Right cardiac atrium (tissue), 5 donors: ENCODE measurements at regions not wholly inside any gene's neighbourhood (a gene's known extent, or its start where the extent isn't known, plus 50 kb on each side); places are given as distances from the start of the nearest gene placed in this dataset.

Experiments
- ATAC-seq, 2 donors: fragments of 200-7000 bp; cut with Tn5 transposase; one replicate each; pipeline versions ENCODE4 v1.8.0 to v1.9.1; 2020; ENCODE audit warnings: moderate library complexity in 2 of 2, mild to moderate bottlenecking in 1 of 2
- DNase-seq, 3 donors: peaks; one replicate each; pipeline ENCODE4 v3.0.0-alpha.2; 2020
- H3K27ac ChIP-seq: one replicate; pipeline ENCODE4 v1.5.1; 2013; ENCODE audit warnings: mild to moderate bottlenecking, low read length, control low read depth, moderate library complexity
- H3K27me3 ChIP-seq: one replicate; pipeline ENCODE4 v1.6.1; 2013; ENCODE audit not compliant: control insufficient read depth, insufficient read depth
- H3K4me1 ChIP-seq: one replicate; pipeline ENCODE4 v1.6.1; 2013; ENCODE audit warnings: low read length; ENCODE audit not compliant: control insufficient read depth, insufficient read depth
- H3K4me3 ChIP-seq: one replicate; pipeline ENCODE4 v1.5.1; 2013; ENCODE audit warnings: low read length, control low read depth
- H3K9me3 ChIP-seq: one replicate; pipeline ENCODE4 v1.6.1; 2013; ENCODE audit warnings: low read length; ENCODE audit not compliant: control insufficient read depth
- WGBS: extraction: QIAGEN DNeasy Blood & Tissue Kit; methylation state at CpG from one replicate; pipeline ENCODE4 v1.1.7; 2013; 5-methylcytosine and 5-hydroxymethylcytosine counted together
- intact Hi-C, 4 donors: fragments of 100-400 bp; cut with DNase I; formaldehyde crosslinking; loops; one replicate each; pipeline versions ENCODE4 v1.11.0 to v1.14.0; 2022 to 2023
- donor health status: healthy with polysubstance abuse.
- donor health status: DM: no; HTN: yes; CAD: no.
- donor health status: DM: no; HTN: no; CAD: no.
- donor health status: DM: no; HTN: yes; CAD: no; lungs with severe emphysema.
- donor health status: DM: yes; HTN: yes; CAD: no.

DNA sequence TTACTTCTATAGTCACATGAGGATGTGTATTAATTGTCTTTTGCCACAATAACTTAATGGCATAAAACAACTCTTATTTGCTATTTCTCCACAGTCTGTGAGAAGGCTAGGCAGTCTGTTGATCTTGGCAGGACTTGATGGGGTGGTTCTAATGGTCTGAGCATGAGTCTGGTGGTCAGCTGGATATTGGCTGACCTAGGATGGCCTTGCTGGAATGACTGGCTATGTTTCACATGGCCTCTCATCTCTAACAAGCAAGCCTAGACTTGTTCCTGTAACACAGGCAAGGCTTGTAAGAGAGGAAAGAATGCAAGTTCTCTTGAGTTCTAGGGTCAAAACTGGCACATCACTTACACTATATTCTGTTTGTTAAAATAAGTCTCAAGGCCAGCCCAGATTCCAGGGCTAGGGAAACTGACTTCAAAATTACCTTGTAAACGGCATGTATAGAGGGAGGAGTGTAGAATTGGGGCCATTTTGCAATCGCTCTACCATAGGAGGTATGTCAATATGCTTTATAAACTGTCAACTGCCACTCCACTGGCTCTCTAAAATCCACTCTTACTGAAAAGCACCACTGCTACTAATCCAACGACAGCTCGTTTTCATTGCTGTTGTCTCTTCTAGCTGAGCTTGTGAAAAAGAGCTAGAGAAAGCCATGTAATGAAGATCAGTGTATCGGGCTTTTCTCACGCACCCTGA lies 325.0 kb upstream of the PKDCC start:
- Histone ChIP-seq H3K27me3 (no peaks in the 10 kb centered on the region), H3K9me3 (no peaks in the 10 kb centered on the region), H3K27ac (no peak overlapping the region), H3K4me1 (no peaks in the 10 kb centered on the region), H3K4me3 (no peak overlapping the region)
- ATAC-seq (peak; percentile 94 to 95), DNase-seq (peak; percentile 27 to 68 (median 58))
- intact Hi-C loops, result no loop called here
- 67% methylated on average over 6 of the region's 6 CpGs for WGBS

DNA sequence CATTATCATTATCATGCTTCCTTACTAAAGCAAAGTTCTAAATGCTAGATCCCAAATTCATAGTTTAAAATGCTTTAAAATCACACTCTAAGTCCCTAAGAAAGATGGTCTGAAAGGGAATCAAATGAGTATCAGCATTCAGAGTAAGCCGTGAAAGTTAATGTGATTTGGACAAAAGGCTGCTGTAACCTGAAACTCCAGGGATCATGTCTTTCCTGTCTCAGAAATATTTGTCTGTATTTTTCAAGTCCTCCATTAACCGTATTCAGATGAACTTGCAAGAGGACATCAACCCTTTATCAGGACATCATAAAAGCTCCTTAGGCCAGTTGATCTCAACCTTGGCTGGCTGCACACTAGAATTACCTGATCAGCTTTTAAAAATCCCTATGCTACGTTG lies 324.3 kb upstream of the PKDCC start:
- no peak overlapping the region for H3K4me3 ChIP-seq
- 68% methylated on average over 3 of the region's 3 CpGs for WGBS
- intact Hi-C loops, result no loop called here
- H3K4me1 ChIP-seq, result no peaks in the 10 kb centered on the region
- DNase-seq (no peak), ATAC-seq (no peak)
- H3K27me3 ChIP-seq, result no peaks in the 10 kb centered on the region
- H3K27ac ChIP-seq, result no peak overlapping the region
- H3K9me3 ChIP-seq, result no peaks in the 10 kb centered on the region

DNA sequence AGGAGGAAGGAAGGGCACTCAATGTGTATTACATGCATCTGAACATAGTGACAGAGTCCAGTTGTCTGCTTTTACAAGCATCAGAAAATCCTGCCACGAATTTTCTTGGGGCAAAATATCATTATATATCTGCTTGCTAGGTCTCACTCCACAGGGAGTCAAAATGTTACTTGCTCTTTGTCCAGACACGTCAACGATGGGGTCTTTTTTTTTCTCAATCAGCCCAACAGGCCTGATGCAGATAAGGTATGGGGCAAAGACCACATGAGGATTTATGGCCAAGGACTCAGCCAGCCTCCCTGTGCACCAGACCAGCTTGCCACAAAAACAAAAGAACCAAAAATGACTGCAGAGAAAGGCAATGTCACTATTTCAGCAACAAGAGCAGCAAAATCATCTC lies 323.4 kb upstream of the PKDCC start:
- Histone ChIP-seq H3K9me3 (no peaks in the 10 kb centered on the region), H3K4me1 (no peaks in the 10 kb centered on the region), H3K27me3 (no peaks in the 10 kb centered on the region), H3K4me3 (no peak overlapping the region), H3K27ac (no peak overlapping the region)
- no peak for DNase-seq
- 42% methylated on average over 3 of the region's 3 CpGs for WGBS
- intact Hi-C loops, result no loop called here
- no peak for ATAC-seq

DNA sequence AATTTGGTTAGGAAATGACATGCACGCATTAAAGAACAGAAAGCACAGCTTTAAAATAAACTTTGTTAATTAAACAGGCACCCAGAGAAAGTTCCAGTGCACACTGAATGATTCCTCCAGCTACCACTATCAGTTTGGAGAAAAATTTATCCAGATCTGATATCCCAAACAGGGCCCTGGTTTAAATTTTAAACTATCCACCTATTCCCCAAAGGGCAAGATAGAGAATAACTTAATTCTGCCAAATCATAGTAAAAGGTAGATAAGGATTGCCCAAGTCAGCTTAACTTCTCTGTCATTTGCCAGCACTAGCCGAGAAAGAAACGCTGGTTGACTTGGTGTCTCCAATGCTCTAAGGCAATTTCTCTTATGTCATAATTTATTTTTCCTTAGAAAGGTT lies 321.9 kb upstream of the PKDCC start:
- intact Hi-C loops, result no loop called here
- ATAC-seq, result no peak
- H3K4me3 ChIP-seq, result no peak overlapping the region

DNA sequence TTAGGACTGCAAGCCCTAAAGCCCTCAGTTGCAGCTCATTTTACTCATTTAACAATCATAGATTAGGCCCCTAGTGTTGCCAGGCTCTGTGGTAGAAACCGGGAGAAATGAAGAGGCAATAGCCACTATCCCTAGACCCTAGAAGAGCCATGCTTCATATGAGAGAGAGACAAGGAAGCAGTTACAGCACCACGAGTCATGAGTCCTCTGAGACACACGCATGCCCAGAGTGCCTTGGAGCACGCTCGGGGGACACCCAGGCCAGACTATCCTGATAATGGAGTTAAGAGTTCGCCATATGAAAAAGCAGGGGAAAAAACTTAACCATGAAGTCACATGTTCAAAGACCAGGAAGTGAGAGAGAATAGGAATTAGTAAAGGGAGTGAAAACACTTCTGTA lies 321.5 kb upstream of the PKDCC start:
- Histone ChIP-seq H3K9me3 (no peaks in the 10 kb centered on the region), H3K27ac (no peak overlapping the region), H3K4me3 (no peak overlapping the region), H3K27me3 (no peaks in the 10 kb centered on the region), H3K4me1 (no peaks in the 10 kb centered on the region)
- ATAC-seq (no peak), DNase-seq (no peak)
- 69% methylated on average over 6 of the region's 6 CpGs for WGBS
- intact Hi-C loops, result no loop called here

More for the DNA sequence above, 321.9 kb upstream of the PKDCC start:
- H3K9me3 ChIP-seq, result no peaks in the 10 kb centered on the region
- H3K27ac ChIP-seq, result no peak overlapping the region
- WGBS, result 94% methylated on average over 3 of the region's 3 CpGs
- H3K27me3 ChIP-seq, result no peaks in the 10 kb centered on the region
- DNase-seq, result no peak
- H3K4me1 ChIP-seq, result no peaks in the 10 kb centered on the region

DNA sequence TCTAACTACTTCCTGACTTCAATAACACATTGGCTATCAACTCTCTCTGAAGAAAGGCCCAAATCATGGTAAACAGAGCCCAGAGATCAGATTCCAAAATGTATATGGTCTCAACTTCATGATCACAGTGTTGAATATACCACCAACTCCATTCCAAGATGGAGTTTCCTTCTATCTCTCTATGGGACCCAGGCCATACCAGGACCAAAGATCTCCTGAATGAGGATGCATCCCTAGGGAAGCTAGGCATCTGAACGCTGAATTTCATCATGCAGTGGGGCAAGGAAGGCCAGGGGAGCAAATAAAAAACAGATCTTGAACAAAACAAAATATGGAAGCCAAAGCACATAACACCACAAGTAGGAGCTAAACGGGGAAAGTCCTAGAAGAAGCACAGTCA lies 320.7 kb upstream of the PKDCC start:
- Histone ChIP-seq H3K9me3 (no peaks in the 10 kb centered on the region), H3K4me3 (no peak overlapping the region), H3K27me3 (no peaks in the 10 kb centered on the region), H3K27ac (no peak overlapping the region), H3K4me1 (no peaks in the 10 kb centered on the region)
- DNase-seq (no peak), ATAC-seq (no peak)
- intact Hi-C loops, result no loop called here
- 89% methylated on average over 2 of the region's 2 CpGs for WGBS

DNA sequence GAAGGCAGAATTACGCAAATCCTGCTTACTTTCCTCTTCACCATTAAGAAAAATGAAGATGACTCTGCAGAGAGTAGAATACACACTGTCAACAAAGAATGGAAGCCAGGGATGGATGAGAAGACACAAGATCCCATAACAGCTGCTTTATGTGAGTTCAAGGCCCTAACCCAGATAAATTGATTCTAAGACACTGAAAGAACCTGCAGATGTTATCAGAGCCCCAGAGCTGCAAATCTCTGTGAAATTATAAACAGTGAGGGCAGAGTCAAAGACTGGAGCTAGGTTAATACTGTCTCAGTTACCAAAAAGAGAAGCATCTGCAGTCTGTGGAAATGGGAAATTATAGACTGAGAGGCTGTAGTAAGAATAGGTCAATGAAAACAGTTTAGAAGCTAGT lies 320.1 kb upstream of the PKDCC start:
- DNase-seq (no peak), ATAC-seq (no peak)
- 97% methylated on average over 1 of the region's 1 CpG for WGBS
- intact Hi-C loops, result no loop called here
- Histone ChIP-seq H3K27me3 (no peaks in the 10 kb centered on the region), H3K9me3 (no peaks in the 10 kb centered on the region), H3K27ac (no peak overlapping the region), H3K4me1 (no peaks in the 10 kb centered on the region), H3K4me3 (no peak overlapping the region)

DNA sequence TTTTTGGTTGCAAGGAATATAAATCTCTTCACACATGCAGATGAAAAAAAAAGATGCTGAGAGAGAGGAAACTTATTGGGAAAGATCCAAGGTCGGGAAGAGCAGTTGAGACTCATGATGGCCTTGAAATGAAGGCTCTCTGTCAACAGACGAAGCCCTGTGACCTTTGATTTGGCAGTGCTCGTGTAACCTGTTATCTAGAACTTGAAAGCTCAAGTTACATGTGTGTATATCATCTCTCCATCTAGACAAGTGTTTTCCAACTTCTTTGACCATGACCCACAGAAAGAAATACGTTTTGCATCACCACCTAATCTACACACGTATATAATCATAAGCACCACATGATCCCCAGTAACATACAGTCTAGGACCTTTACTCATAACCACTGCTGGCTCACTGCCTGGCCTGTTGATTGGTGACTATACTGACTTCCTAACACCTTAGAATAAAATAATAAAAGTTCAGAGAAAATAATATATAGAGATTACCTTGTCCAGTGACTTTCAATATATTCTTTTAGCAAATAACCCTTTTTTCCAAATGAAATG lies 319.0 kb upstream of the PKDCC start:
- ATAC-seq (no peak), DNase-seq (no peak)
- Histone ChIP-seq H3K4me1 (no peaks in the 10 kb centered on the region), H3K4me3 (no peak overlapping the region), H3K27me3 (no peaks in the 10 kb centered on the region), H3K9me3 (no peaks in the 10 kb centered on the region), H3K27ac (no peak overlapping the region)
- WGBS, result 43% methylated on average over 5 of the region's 5 CpGs
- intact Hi-C loops, result no loop called here

DNA sequence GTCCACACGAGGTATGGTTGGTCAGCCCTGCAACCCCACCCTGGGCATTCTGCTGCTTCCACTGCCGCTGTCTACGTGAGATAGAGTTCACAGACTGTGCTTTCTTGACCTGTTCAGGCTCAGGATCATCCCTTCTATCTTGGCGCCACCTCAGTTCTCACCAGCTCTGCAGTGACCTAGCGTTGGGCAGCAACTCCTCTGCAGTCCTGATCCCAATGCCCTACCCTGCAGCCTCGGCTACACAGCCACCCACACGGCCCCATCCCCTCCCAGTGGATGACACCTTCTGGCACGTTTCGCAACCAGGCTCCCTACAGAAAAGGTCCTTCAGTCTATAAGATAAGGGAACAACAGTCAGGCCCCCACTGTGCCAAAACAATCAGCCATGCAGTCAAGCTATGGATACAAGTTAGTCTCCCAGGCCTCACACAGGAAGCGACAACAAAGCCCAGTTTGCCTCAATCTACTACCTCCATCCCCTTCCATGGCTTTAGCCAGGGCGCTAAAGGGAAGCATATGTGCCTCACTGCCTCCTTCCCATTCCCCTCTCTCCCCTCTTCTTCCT lies 317.9 kb upstream of the PKDCC start:
- H3K27me3 ChIP-seq, result no peaks in the 10 kb centered on the region
- intact Hi-C loops, result no loop called here
- H3K4me1 ChIP-seq, result no peaks in the 10 kb centered on the region
- no peaks in the 10 kb centered on the region for H3K9me3 ChIP-seq
- DNase-seq (no peak), ATAC-seq (no peak)
- WGBS, result 78% methylated on average over 11 of the region's 11 CpGs
- H3K27ac ChIP-seq, result no peak overlapping the region
- no peak overlapping the region for H3K4me3 ChIP-seq

DNA sequence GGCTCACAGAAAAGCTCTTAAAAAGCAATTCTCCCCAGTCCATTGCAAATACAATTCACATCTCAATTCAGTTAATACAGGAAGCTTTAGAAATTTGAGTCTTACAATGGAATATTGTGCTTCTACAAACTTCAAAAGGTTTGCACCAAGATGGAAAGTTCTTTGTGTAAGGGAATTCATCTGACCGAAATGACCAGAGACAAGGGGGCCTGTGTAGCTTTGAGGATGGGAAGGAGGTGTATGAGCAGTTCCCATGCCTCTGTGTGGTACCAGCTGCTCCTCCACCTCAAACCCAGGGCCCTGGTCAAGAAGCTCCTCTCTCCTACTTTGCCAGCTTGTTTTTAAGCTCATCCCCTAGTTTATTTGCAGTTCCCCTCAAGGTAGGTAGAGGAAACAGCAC lies 312.8 kb upstream of the PKDCC start:
- ATAC-seq (no peak), DNase-seq (no peak)
- H3K27ac ChIP-seq, result no peak overlapping the region
- 92% methylated on average over 1 of the region's 1 CpG for WGBS
- H3K27me3 ChIP-seq, result no peaks in the 10 kb centered on the region
- H3K9me3 ChIP-seq, result no peaks in the 10 kb centered on the region
- no peak overlapping the region for H3K4me3 ChIP-seq
- H3K4me1 ChIP-seq, result peaks cover 2% of the 10 kb centered on the region
- intact Hi-C loops, result no loop called here

DNA sequence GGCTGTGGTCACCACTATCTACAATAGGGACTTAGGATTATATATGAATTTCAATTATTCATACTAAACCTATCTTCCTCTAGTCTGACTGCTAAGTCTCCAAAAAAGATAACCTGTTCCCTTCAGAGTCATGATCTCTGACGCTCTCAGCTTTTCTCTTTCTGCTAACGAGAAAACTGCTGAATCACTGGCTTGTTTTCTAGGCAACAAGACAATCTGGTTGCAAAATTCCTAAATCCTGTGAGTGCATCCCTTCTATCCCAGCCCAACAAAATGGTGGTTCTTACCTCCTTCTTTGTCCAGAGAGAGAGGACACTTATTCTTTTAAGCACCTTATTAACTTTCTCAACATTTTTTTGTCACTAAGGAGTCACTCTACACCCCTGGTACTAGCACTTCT lies 312.3 kb upstream of the PKDCC start:
- Histone ChIP-seq H3K9me3 (no peaks in the 10 kb centered on the region), H3K4me3 (no peak overlapping the region), H3K27me3 (no peaks in the 10 kb centered on the region), H3K27ac (no peak overlapping the region), H3K4me1 (peaks cover 2% of the 10 kb centered on the region)
- intact Hi-C loops, result no loop called here
- peak in 1 of 2 donors; percentile 36 for ATAC-seq
- whole genome bisulfite sequencing, result 43% methylated on average over 2 of the region's 2 CpGs
- DNase-seq, result no peak
